KMS-11 (cell line): ENCODE measurements at regions not wholly inside any gene's neighbourhood (a gene's known extent, or its start where the extent isn't known, plus 50 kb on each side); places are given as distances from the start of the nearest gene placed in this dataset.

Source experiments
- H2AFZ ChIP-seq: fragments of 200-600 bp; sonication (generic); 2 replicates; pipeline ENCODE4 v1.6.1; 2016; ENCODE audit warnings: antibody characterized with exemption, mixed run types, low read depth
- H3K27ac ChIP-seq: fragments of 200-600 bp; sonication (generic); 2 replicates; pipeline ENCODE4 v1.6.1; 2016; ENCODE audit warnings: mild to moderate bottlenecking, mixed run types
- H3K27me3 ChIP-seq: fragments of 200-600 bp; sonication (generic); 2 replicates; pipeline ENCODE4 v1.6.1; 2017; ENCODE audit warnings: mild to moderate bottlenecking, low read depth, mixed run types, moderate library complexity; ENCODE audit not compliant: insufficient read depth
- H3K36me3 ChIP-seq: fragments of 200-600 bp; sonication (generic); 2 replicates; pipeline ENCODE4 v1.6.1; 2017; ENCODE audit warnings: mild to moderate bottlenecking, mixed run types; ENCODE audit not compliant: insufficient read depth
- H3K4me1 ChIP-seq: fragments of 200-600 bp; sonication (generic); 2 replicates; pipeline ENCODE4 v1.6.1; 2016; ENCODE audit warnings: mild to moderate bottlenecking, low read depth, mixed run types; ENCODE audit not compliant: poor library complexity, severe bottlenecking
- H3K4me2 ChIP-seq: fragments of 200-600 bp; sonication (generic); 2 replicates; pipeline ENCODE4 v1.7.0; 2016; ENCODE audit warnings: mild to moderate bottlenecking, mixed run types
- H3K4me3 ChIP-seq: fragments of 200-600 bp; sonication (generic); IDR thresholded peaks from 2 replicates; pipeline ENCODE4 v1.6.1; 2017; ENCODE audit warnings: low read depth, low read length, mixed read lengths; ENCODE audit not compliant: insufficient read depth
- H3K79me2 ChIP-seq: fragments of 200-600 bp; sonication (generic); 2 replicates; pipeline ENCODE4 v1.6.1; 2016; ENCODE audit warnings: low read depth, mixed run types; ENCODE audit not compliant: insufficient read depth
- H3K9ac ChIP-seq: fragments of 200-600 bp; sonication (generic); 2 replicates; pipeline ENCODE4 v1.6.1; 2016; ENCODE audit warnings: mild to moderate bottlenecking, mixed run types
- H4K20me1 ChIP-seq: fragments of 200-600 bp; sonication (generic); 2 replicates; pipeline ENCODE4 v1.6.1; 2016; ENCODE audit warnings: mild to moderate bottlenecking, mixed run types; ENCODE audit not compliant: insufficient read depth
- TF ChIP-seq, protein P1 (sequence below): fragments of 200-600 bp; sonication (generic); conservative IDR thresholded peaks from 2 replicates; pipeline ENCODE4 v1.6.1; 2017; ENCODE audit warnings: low read depth, mild to moderate bottlenecking, antibody characterized with exemption, low read length, moderate library complexity, mixed read lengths

DNA sequence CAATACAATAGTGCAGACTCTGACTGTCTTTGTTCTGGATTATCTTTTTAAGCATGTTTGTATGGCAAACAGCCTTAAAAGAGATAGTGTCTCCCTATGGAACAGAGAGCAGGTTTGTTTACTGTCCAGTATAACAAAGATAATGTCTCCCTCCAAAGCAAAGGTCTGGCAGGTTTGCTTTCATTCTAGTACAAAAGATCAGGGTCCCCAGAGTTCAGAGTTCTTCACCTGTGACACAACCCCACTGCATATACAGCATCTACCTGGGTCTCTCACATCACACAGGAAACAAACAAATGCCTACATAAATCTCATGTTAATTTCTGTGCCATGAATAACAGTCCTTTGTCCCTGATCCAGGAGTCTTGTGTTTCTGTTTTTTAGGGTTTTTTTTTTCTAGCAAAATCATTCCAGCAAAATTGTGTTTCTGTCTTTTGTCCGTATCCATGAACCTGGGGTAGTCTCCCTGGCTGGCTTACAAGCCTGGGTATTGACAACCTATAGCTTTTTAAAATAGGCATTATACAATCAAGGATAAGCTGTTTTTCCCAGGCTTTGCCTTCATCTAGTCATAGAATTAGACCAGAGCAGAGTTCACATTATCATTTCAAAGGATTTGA lies 89.4 kb upstream of the PTBP2 start:
- Histone ChIP-seq H3K4me3 (no peak overlapping the region), H3K4me1 (no peaks in the 10 kb centered on the region), H3K9ac (no peak overlapping the region), H2AFZ (no peak overlapping the region), H3K4me2 (no peak overlapping the region), H4K20me1 (no peaks in the 10 kb centered on the region), H3K27ac (no peak overlapping the region), H3K36me3 (no peaks in the 10 kb centered on the region), H3K27me3 (no peaks in the 10 kb centered on the region), H3K79me2 (no peaks in the 10 kb centered on the region)
- TF ChIP-seq, protein P1, sequence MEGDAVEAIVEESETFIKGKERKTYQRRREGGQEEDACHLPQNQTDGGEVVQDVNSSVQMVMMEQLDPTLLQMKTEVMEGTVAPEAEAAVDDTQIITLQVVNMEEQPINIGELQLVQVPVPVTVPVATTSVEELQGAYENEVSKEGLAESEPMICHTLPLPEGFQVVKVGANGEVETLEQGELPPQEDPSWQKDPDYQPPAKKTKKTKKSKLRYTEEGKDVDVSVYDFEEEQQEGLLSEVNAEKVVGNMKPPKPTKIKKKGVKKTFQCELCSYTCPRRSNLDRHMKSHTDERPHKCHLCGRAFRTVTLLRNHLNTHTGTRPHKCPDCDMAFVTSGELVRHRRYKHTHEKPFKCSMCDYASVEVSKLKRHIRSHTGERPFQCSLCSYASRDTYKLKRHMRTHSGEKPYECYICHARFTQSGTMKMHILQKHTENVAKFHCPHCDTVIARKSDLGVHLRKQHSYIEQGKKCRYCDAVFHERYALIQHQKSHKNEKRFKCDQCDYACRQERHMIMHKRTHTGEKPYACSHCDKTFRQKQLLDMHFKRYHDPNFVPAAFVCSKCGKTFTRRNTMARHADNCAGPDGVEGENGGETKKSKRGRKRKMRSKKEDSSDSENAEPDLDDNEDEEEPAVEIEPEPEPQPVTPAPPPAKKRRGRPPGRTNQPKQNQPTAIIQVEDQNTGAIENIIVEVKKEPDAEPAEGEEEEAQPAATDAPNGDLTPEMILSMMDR = no peak

DNA sequence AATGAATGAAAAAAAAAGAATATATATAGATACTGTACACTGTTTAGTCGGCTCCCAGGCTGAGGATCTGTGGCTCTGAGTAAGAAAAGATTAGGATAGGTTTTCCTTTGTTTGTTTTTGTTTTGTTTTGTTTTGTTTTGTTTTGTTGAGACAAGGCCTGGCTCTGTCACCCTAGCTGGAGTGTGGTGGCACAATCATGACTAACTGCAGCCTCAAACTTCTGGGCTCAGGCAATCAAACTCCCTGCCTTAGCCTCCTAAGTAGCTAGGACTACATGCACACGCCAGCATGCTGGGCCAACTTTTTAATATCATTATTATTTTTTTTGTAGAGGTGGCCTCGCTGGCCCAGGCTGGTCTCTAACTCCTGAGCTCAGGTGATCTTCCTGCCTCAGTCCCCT lies 87.9 kb upstream of the PTBP2 start:
- Histone ChIP-seq H4K20me1 (no peaks in the 10 kb centered on the region), H3K27ac (no peak overlapping the region), H2AFZ (no peak overlapping the region), H3K36me3 (no peaks in the 10 kb centered on the region), H3K79me2 (no peaks in the 10 kb centered on the region), H3K4me1 (no peaks in the 10 kb centered on the region), H3K9ac (no peak overlapping the region), H3K4me2 (no peak overlapping the region), H3K4me3 (no peak overlapping the region), H3K27me3 (no peaks in the 10 kb centered on the region)
- TF ChIP-seq, protein P1 = no peak

DNA sequence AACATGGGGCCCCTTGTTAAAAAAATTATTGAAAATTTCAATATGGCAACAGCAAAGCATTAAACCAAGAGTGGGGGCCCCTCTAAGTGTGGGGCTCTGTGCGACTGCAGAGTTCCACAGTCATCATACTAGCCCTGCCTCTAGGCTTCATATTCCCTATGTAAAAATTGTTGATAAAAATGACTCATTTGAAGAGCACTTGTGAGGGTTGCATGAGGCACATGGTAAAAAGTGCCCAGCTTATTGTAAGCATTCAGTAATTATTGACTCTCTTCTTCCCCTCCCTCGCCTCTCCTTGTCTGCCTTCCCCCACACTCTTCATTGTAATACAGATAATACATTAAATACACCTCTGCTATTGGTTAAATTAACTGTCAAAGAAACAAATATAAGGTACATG lies 86.7 kb upstream of the PTBP2 start:
- Histone ChIP-seq H2AFZ (no peak overlapping the region), H3K79me2 (no peaks in the 10 kb centered on the region), H3K27ac (no peak overlapping the region), H3K4me1 (no peaks in the 10 kb centered on the region), H3K4me3 (no peak overlapping the region), H3K9ac (no peak overlapping the region), H3K36me3 (no peaks in the 10 kb centered on the region), H4K20me1 (no peaks in the 10 kb centered on the region), H3K4me2 (no peak overlapping the region), H3K27me3 (no peaks in the 10 kb centered on the region)
- TF ChIP-seq, protein P1 = no peak

DNA sequence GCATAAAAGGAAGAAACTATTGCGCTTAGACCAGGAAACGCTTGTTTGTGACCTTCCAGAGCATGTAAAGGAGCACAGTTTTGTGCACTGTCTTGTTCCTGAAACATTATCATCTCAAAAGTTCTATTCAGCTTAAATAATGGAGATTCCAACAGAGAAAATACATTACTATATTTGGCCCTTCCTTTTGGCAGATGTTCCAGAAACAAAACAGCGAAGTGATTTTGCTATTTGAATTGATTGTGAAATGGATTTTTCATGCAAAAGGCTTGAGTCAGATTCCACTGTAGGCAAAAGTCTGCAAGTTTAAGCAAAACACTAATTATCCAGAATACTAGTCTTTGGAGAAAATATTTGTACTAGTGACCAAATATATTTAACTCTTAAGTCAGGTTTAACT lies 80.3 kb upstream of the PTBP2 start:
- H3K27ac ChIP-seq = no peak overlapping the region
- TF ChIP-seq, protein P1 = no peak

More for the DNA sequence above, 80.3 kb upstream of the PTBP2 start:
- Histone ChIP-seq H2AFZ (no peak overlapping the region), H3K4me2 (no peak overlapping the region), H3K4me3 (no peak overlapping the region), H3K9ac (no peak overlapping the region), H3K27me3 (no peaks in the 10 kb centered on the region), H3K4me1 (no peaks in the 10 kb centered on the region), H3K79me2 (no peaks in the 10 kb centered on the region), H3K36me3 (no peaks in the 10 kb centered on the region), H4K20me1 (no peaks in the 10 kb centered on the region)
